HCT116 (cell line): ENCODE measurements at regions not wholly inside any gene's neighbourhood (a gene's known extent, or its start where the extent isn't known, plus 50 kb on each side); places are given as distances from the start of the nearest gene placed in this dataset.

ENCODE experiments used
- ATAC-seq: fragments of 200-7000 bp; cut with Tn5 transposase; 2 replicates; pipeline ENCODE4 v1.9.1; 2020; ENCODE audit warnings: mild to moderate bottlenecking, moderate library complexity
- BruUV-seq: library from RNA; stranded (reverse); fragments of 400-500 nt; replicated peaks from 2 replicates; lab custom pipeline; 2021; lab: Mats Ljungman, UMichigan
- CTCF ChIA-PET: fragments of 300-600 bp; sonication (Branson Sonifier 250); formaldehyde crosslinking; loops from one replicate; lab custom pipeline; 2021; ENCODE audit warnings: antibody characterized with exemption; lab: Charles Lee
- POLR2A ChIA-PET: fragments of 300-600, 350-600 bp; sonication (Branson Sonifier 250); formaldehyde crosslinking; loops from one replicate; lab custom pipeline; 2021; ENCODE audit warnings: antibody characterized with exemption; lab: Charles Lee
- RAD21 ChIA-PET, 2 experiments: fragments of 300-600 bp; sonication (Branson Sonifier 250); formaldehyde crosslinking; loops; one replicate each; lab custom pipeline; 2023; ENCODE audit warnings: low total read pairs in 2 of 2; ENCODE audit not compliant: uncharacterized antibody in 2 of 2, unreplicated experiment in 2 of 2, low non-redundant PET in 1 of 2; lab: Charles Lee
- DNase-seq: peaks from one replicate; pipeline ENCODE4 v3.0.0-alpha.2; 2010; ENCODE audit warnings: low read depth, low spot score
- H2AFZ ChIP-seq: fragments of 200-600 bp; shearing (Covaris generic), sonication (generic); 2 replicates; pipeline ENCODE4 v1.6.1; 2017; ENCODE audit warnings: low read depth, mixed run types, mixed read lengths, antibody characterized with exemption, low read length; ENCODE audit not compliant: poor library complexity, severe bottlenecking
- H3K27ac ChIP-seq: 2 replicates; pipeline ENCODE4 v1.5.1; 2012; ENCODE audit warnings: low read depth, low read length
- H3K27me3 ChIP-seq: fragments of 200-600 bp; sonication (generic); 2 replicates; pipeline ENCODE4 v1.6.1; 2016; ENCODE audit warnings: mixed run types, low read length, mixed read lengths; ENCODE audit not compliant: insufficient read depth
- H3K36me3 ChIP-seq, 2 experiments: fragments of 200-500 bp in 1 of 2; fragments of 200-600 bp in 1 of 2; sonication (Bioruptor generic) in 1 of 2; sonication (generic) in 1 of 2; 2 replicates each; pipeline versions ENCODE4 v1.5.1 to v1.6.1; 2014 to 2016; ENCODE audit warnings: low read length in 2 of 2, inconsistent platforms in 1 of 2, mixed read lengths in 1 of 2, mixed run types in 1 of 2; ENCODE audit not compliant: insufficient read depth in 2 of 2, control insufficient read depth in 1 of 2
- H3K4me1 ChIP-seq, 2 experiments: fragments of 200-600 bp in 1 of 2; sonication (generic) in 1 of 2; 2 replicates each; pipeline versions ENCODE4 v1.5.1 to v1.6.1; 2012 to 2017; ENCODE audit warnings: low read length in 2 of 2, inconsistent platforms in 1 of 2, mild to moderate bottlenecking in 1 of 2, mixed read lengths in 1 of 2, mixed run types in 1 of 2, moderate library complexity in 1 of 2; ENCODE audit not compliant: insufficient read depth in 2 of 2, control insufficient read depth in 1 of 2
- H3K4me2 ChIP-seq: fragments of 200-600 bp; sonication (generic); 2 replicates; pipeline ENCODE4 v1.6.1; 2017; ENCODE audit warnings: mixed run types, low read length, mixed read lengths
- H3K4me3 ChIP-seq, 2 experiments: fragments of 200-600 bp in 1 of 2; sonication (generic) in 1 of 2; replicated peaks in 1 of 2; 2 replicates each; pipeline ENCODE4 v1.5.1; 2011 to 2016; ENCODE audit warnings: low read length in 2 of 2, control low read depth in 1 of 2, low read depth in 1 of 2, mild to moderate bottlenecking in 1 of 2, mixed read lengths in 1 of 2, mixed run types in 1 of 2
- H3K79me2 ChIP-seq: fragments of 200-600 bp; sonication (generic); 2 replicates; pipeline ENCODE4 v1.6.1; 2017; ENCODE audit warnings: mild to moderate bottlenecking, mixed run types, low read length, moderate library complexity, mixed read lengths; ENCODE audit not compliant: insufficient read depth
- H3K9ac ChIP-seq: fragments of 200-600 bp; sonication (generic); 2 replicates; pipeline ENCODE4 v1.6.1; 2016; ENCODE audit warnings: low read length, mixed read lengths
- H3K9me2 ChIP-seq: fragments of 200-600 bp; sonication (generic), shearing (Covaris generic); 2 replicates; pipeline ENCODE4 v1.6.1; 2017; ENCODE audit warnings: mixed run types, mild to moderate bottlenecking, moderate library complexity; ENCODE audit not compliant: insufficient read depth
- H3K9me3 ChIP-seq, 2 experiments: fragments of 200-500 bp in 1 of 2; fragments of 200-600 bp in 1 of 2; sonication (Bioruptor generic) in 1 of 2; sonication (generic) in 1 of 2; 2 replicates each; pipeline ENCODE4 v1.6.1; 2014 to 2017; ENCODE audit warnings: low read length in 2 of 2, mixed read lengths in 2 of 2, inconsistent platforms in 1 of 2, low read depth in 1 of 2, mild to moderate bottlenecking in 1 of 2, mixed run types in 1 of 2, moderate library complexity in 1 of 2; ENCODE audit not compliant: control insufficient read depth in 1 of 2, insufficient read depth in 1 of 2
- H4K20me1 ChIP-seq: fragments of 200-600 bp; sonication (generic), shearing (Covaris generic); 2 replicates; pipeline ENCODE4 v1.6.1; 2017; ENCODE audit warnings: mixed run types, mild to moderate bottlenecking, moderate library complexity; ENCODE audit not compliant: insufficient read depth
- ATF3 ChIP-seq: IDR thresholded peaks from 2 replicates; pipeline ENCODE4 v1.6.1; 2012
- CEBPB ChIP-seq: IDR thresholded peaks from 2 replicates; pipeline ENCODE4 v1.6.1; 2012; ENCODE audit warnings: low read depth
- CTCF ChIP-seq, 3 experiments: fragments of 200-600 bp in 1 of 3; sonication (generic) in 1 of 3; IDR thresholded peaks in 2 of 3; conservative IDR thresholded peaks in 1 of 3; 2 replicates each; pipeline ENCODE4 v1.5.1; 2012 to 2017; ENCODE audit warnings: low read depth in 2 of 3, low read length in 2 of 3, antibody characterized with exemption in 1 of 3, borderline replicate concordance in 1 of 3, control low read depth in 1 of 3, mild to moderate bottlenecking in 1 of 3, mixed read lengths in 1 of 3, mixed run types in 1 of 3, moderate library complexity in 1 of 3; ENCODE audit not compliant: insufficient read depth in 1 of 3
- ELF1 ChIP-seq: IDR thresholded peaks from 2 replicates; pipeline ENCODE4 v1.6.1; 2012; ENCODE audit warnings: low read depth, borderline replicate concordance
- EZH2 ChIP-seq: fragments of 200-600 bp; sonication (generic); IDR thresholded peaks from 2 replicates; pipeline ENCODE4 v1.6.1; 2017; ENCODE audit warnings: antibody characterized with exemption, mixed run types
- EZH2phosphoT487 ChIP-seq: fragments of 200-600 bp; IDR thresholded peaks from 2 replicates; pipeline ENCODE4 v1.6.1; 2018; ENCODE audit warnings: antibody characterized with exemption, borderline replicate concordance
- FOSL1 ChIP-seq: IDR thresholded peaks from 2 replicates; pipeline ENCODE4 v1.6.1; 2012; ENCODE audit warnings: low read depth
- JUND ChIP-seq: IDR thresholded peaks from 2 replicates; pipeline ENCODE4 v1.6.1; 2012
- POLR2A ChIP-seq: IDR thresholded peaks from 2 replicates; pipeline ENCODE4 v1.7.0; 2011; ENCODE audit warnings: borderline replicate concordance; ENCODE audit not compliant: insufficient read depth, insufficient read length; ENCODE audit errors: extremely low read depth
- POLR2AphosphoS5 ChIP-seq: IDR thresholded peaks from 2 replicates; pipeline ENCODE4 v1.6.1; 2011; ENCODE audit warnings: mild to moderate bottlenecking, low read depth, low read length, moderate library complexity
- RAD21 ChIP-seq: IDR thresholded peaks from 2 replicates; pipeline ENCODE4 v1.6.1; 2012; ENCODE audit warnings: low read depth, mild to moderate bottlenecking
- REST ChIP-seq: IDR thresholded peaks from 2 replicates; pipeline ENCODE4 v1.6.1; 2012; ENCODE audit warnings: low read depth
- SIN3A ChIP-seq: IDR thresholded peaks from 2 replicates; pipeline ENCODE4 v1.6.1; 2012; ENCODE audit warnings: low read depth
- SP1 ChIP-seq: IDR thresholded peaks from 2 replicates; pipeline ENCODE4 v1.6.1; 2012; ENCODE audit warnings: low read depth
- SRF ChIP-seq: IDR thresholded peaks from 2 replicates; pipeline ENCODE4 v1.6.1; 2012; ENCODE audit warnings: low read depth
- TCF7L2 ChIP-seq: IDR thresholded peaks from 2 replicates; pipeline ENCODE4 v1.7.0; 2011; ENCODE audit warnings: borderline replicate concordance, inconsistent platforms; ENCODE audit not compliant: insufficient read depth, insufficient read length; ENCODE audit errors: extremely low read depth
- YY1 ChIP-seq: IDR thresholded peaks from 2 replicates; pipeline ENCODE4 v1.6.1; 2011; ENCODE audit warnings: low read length, low read depth, moderate library complexity, mild to moderate bottlenecking; ENCODE audit not compliant: insufficient replicate concordance; ENCODE audit errors: extremely low read depth
- ZBTB33 ChIP-seq: IDR thresholded peaks from 2 replicates; pipeline ENCODE4 v1.6.1; 2011; ENCODE audit warnings: mild to moderate bottlenecking, low read length, moderate library complexity; ENCODE audit not compliant: insufficient replicate concordance; ENCODE audit errors: extremely low read depth
- ZFX ChIP-seq: fragments of 450-650 bp; IDR thresholded peaks from 2 replicates; pipeline ENCODE4 v1.6.1; 2017
- ZNF274 ChIP-seq: fragments of 200-500 bp; sonication (Bioruptor generic); IDR thresholded peaks from 2 replicates; pipeline ENCODE4 v1.6.1; 2014; ENCODE audit warnings: mild to moderate bottlenecking, low read depth, low read length, inconsistent platforms
- intact Hi-C: fragments of 100-400 bp; cut with micrococcal nuclease; formaldehyde crosslinking; loops from 2 replicates; pipeline ENCODE4 v1.10.0; 2022

GRCh38 chr20:53800418-53800817 lies 206.8 kb upstream of the ZNF217 start:
- TF ChIP-seq CTCF (IDR thresholded peaks at IDR 0.05 in 2 of 3, conservative IDR thresholded peaks at IDR 0.05 in 1 of 3; ENCODE audit: borderline replicate concordance in 1 of 3, insufficient read depth in 1 of 3, low read depth in 2 of 3, low read length in 2 of 3) (no peak), ZBTB33 (no peak), SP1 (no peak), SIN3A (no peak), RAD21 (no peak), ZFX (no peak), SRF (no peak), FOSL1 (no peak), JUND (no peak), YY1 (no peak), CEBPB (no peak), EZH2phosphoT487 (no peak), ZNF274 (no peak), ELF1 (no peak), EZH2 (no peak), ATF3 (no peak), POLR2AphosphoS5 (no peak), TCF7L2 (no peak), POLR2A (no peak), REST (no peak)
- RAD21 ChIA-PET, result no interaction called here
- H3K9me3 ChIP-seq, result no peaks in the 10 kb centered on the region
- H3K79me2 ChIP-seq, result no peaks in the 10 kb centered on the region
- BruUV-seq, result no TSS peak
- no peak overlapping the region for H3K9ac ChIP-seq
- no peak overlapping the region for H3K4me2 ChIP-seq
- no peaks in the 10 kb centered on the region for H3K36me3 ChIP-seq
- no peak overlapping the region for H3K4me3 ChIP-seq
- H3K27me3 ChIP-seq, result no peaks in the 10 kb centered on the region
- H3K4me1 ChIP-seq, result peaks cover 2 to 7% of the 10 kb centered on the region in 2 experiments
- no peak overlapping the region for H2AFZ ChIP-seq
- H3K9me2 ChIP-seq, result no peaks in the 10 kb centered on the region
- no peak for DNase-seq
- POLR2A ChIA-PET, result no interaction called here
- intact Hi-C loops, result no loop called here
- CTCF ChIA-PET, result no interaction called here
- H4K20me1 ChIP-seq, result no peaks in the 10 kb centered on the region
- no peak overlapping the region for H3K27ac ChIP-seq
- no peak for ATAC-seq
